Colonic mucosa (tissue), 4 donors: ENCODE measurements at regions not wholly inside any gene's neighbourhood (a gene's known extent, or its start where the extent isn't known, plus 50 kb on each side); places are given as distances from the start of the nearest gene placed in this dataset.

Source experiments
- DNase-seq: peaks from one replicate; pipeline ENCODE4 v3.0.0-alpha.2; 2020
- H3K27ac ChIP-seq: fragments of 200-600 bp; one replicate; pipeline ENCODE4 v1.8.0; 2021
- H3K27me3 ChIP-seq: fragments of 200-600 bp; one replicate; pipeline ENCODE4 v1.8.0; 2021
- H3K36me3 ChIP-seq: fragments of 200-600 bp; one replicate; pipeline ENCODE4 v1.8.0; 2021
- H3K4me1 ChIP-seq: fragments of 200-600 bp; one replicate; pipeline ENCODE4 v1.8.0; 2021; ENCODE audit warnings: mild to moderate bottlenecking
- H3K4me3 ChIP-seq: fragments of 200-600 bp; one replicate; pipeline ENCODE4 v1.8.0; 2021
- H3K9ac ChIP-seq, 2 donors: one replicate each; pipeline ENCODE4 v1.7.0; 2013; ENCODE audit warnings: control low read depth in 2 of 2, low read depth in 2 of 2, low read length in 2 of 2
- H3K9me3 ChIP-seq: fragments of 200-600 bp; one replicate; pipeline ENCODE4 v1.8.0; 2021
- CTCF ChIP-seq: fragments of 200-600 bp; IDR thresholded peaks from one replicate; pipeline ENCODE4 v1.8.0; 2022; ENCODE audit warnings: antibody characterized with exemption, mild to moderate bottlenecking
- intact Hi-C: fragments of 100-400 bp; cut with DNase I; formaldehyde crosslinking; loops from one replicate; pipeline ENCODE4 v1.14.1; 2022
- donor health status: healthy.
- donor health status: DM: no; HTN: no; CAD: no.
- donor health status: DM: no; HTN: no; CAD: no.

- DNase-seq, result no peak
- Histone ChIP-seq H3K27me3 (no peaks in the 10 kb centered on the region), H3K9ac (no peak overlapping the region), H3K9me3 (no peaks in the 10 kb centered on the region), H3K27ac (no peak overlapping the region), H3K36me3 (no peaks in the 10 kb centered on the region), H3K4me1 (no peaks in the 10 kb centered on the region), H3K4me3 (no peak overlapping the region)
- TF ChIP-seq CTCF, result no peak
- intact Hi-C loops, result loop anchor here (10.0 kb wide), 1 partner anchor 198 kb away; no protein-coding TSS in a partner anchor
Measured at GRCh38 chr9:134983074-134983473, 65.4 kb upstream of the FCN1 start.

- H3K27me3 ChIP-seq, result no peaks in the 10 kb centered on the region
- intact Hi-C loops, result loop anchor here (10.0 kb wide), 1 partner anchor 199 kb away; no protein-coding TSS in a partner anchor
Measured at GRCh38 chr9:134983506-134984371, 66.0 kb upstream of the FCN1 start.

GRCh38 chr9:134984372-134985265, 66.9 kb upstream of the FCN1 start:
- Histone ChIP-seq H3K9ac (no peak overlapping the region), H3K27ac (no peak overlapping the region), H3K27me3 (no peaks in the 10 kb centered on the region), H3K9me3 (no peaks in the 10 kb centered on the region), H3K36me3 (no peaks in the 10 kb centered on the region), H3K4me3 (no peak overlapping the region), H3K4me1 (no peaks in the 10 kb centered on the region)
- no peak for TF ChIP-seq CTCF
- DNase-seq, result no peak
- intact Hi-C loops, result loop anchor here (10.0 kb wide), 1 partner anchor 200 kb away; no protein-coding TSS in a partner anchor

More at GRCh38 chr9:134983506-134984371, 66.0 kb upstream of the FCN1 start:
- H3K9me3 ChIP-seq, result no peaks in the 10 kb centered on the region
- H3K36me3 ChIP-seq, result no peaks in the 10 kb centered on the region
- no peak overlapping the region for H3K4me3 ChIP-seq
- DNase-seq, result no peak
- no peak overlapping the region for H3K27ac ChIP-seq
- no peaks in the 10 kb centered on the region for H3K4me1 ChIP-seq
- H3K9ac ChIP-seq, result no peak overlapping the region
- TF ChIP-seq CTCF, result no peak

- Histone ChIP-seq H3K4me3 (no peak overlapping the region), H3K36me3 (no peaks in the 10 kb centered on the region), H3K9ac (no peak overlapping the region), H3K27ac (no peak overlapping the region), H3K4me1 (no peaks in the 10 kb centered on the region), H3K9me3 (no peaks in the 10 kb centered on the region), H3K27me3 (no peaks in the 10 kb centered on the region)
- no peak for TF ChIP-seq CTCF
- DNase-seq, result no peak
- intact Hi-C loops, result loop anchor here (10.0 kb wide), 1 partner anchor 201 kb away; no protein-coding TSS in a partner anchor
Measured at GRCh38 chr9:134985451-134985850, 67.7 kb upstream of the FCN1 start.

- H3K4me3 ChIP-seq, result no peak overlapping the region
- no peaks in the 10 kb centered on the region for H3K27me3 ChIP-seq
Measured at GRCh38 chr9:134986957-134987356, 69.2 kb upstream of the FCN1 start.

More at GRCh38 chr9:134986957-134987356, 69.2 kb upstream of the FCN1 start:
- Histone ChIP-seq H3K9ac (no peak overlapping the region), H3K36me3 (no peaks in the 10 kb centered on the region), H3K27ac (no peak overlapping the region), H3K9me3 (no peaks in the 10 kb centered on the region), H3K4me1 (no peaks in the 10 kb centered on the region)
- intact Hi-C loops, result loop anchor here (10.0 kb wide), 1 partner anchor 202 kb away; no protein-coding TSS in a partner anchor
- DNase-seq, result no peak
- no peak for TF ChIP-seq CTCF
